ENCODE measurements at regions not wholly inside any gene's neighbourhood (a gene's known extent, or its start where the extent isn't known, plus 50 kb on each side); places are given as distances from the start of the nearest gene placed in this dataset.

GRCh38 chr10:71127773-71128172 lies 84.6 kb upstream of the UNC5B start:
- no peak for DNase-seq

- no peak for DNase-seq
Measured at GRCh38 chr10:71128311-71128980, 83.9 kb upstream of the UNC5B start.

- DNase-seq = no peak
Measured at GRCh38 chr10:71131096-71131495, 81.3 kb upstream of the UNC5B start.

- no peak for DNase-seq
Measured at GRCh38 chr10:71131508-71132088, 80.8 kb upstream of the UNC5B start.

- no peak for DNase-seq
Measured at GRCh38 chr10:71132321-71132810, 80.0 kb upstream of the UNC5B start.

- no peak for DNase-seq
Measured at GRCh38 chr10:71133710-71134686, 78.4 kb upstream of the UNC5B start.

- DNase-seq = no peak
Measured at GRCh38 chr10:71134732-71135211, 77.6 kb upstream of the UNC5B start.

GRCh38 chr10:71135236-71135635 lies 77.1 kb upstream of the UNC5B start:
- no peak for DNase-seq

- DNase-seq = no peak
Measured at GRCh38 chr10:71136036-71136721, 76.2 kb upstream of the UNC5B start.

GRCh38 chr10:71137701-71138100 lies 74.7 kb upstream of the UNC5B start:
- DNase-seq = no peak

- DNase-seq = no peak
Measured at GRCh38 chr10:71138166-71138830, 74.1 kb upstream of the UNC5B start.

- DNase-seq = no peak
Measured at GRCh38 chr10:71141528-71141927, 70.8 kb upstream of the UNC5B start.

GRCh38 chr10:71143170-71143569 lies 69.2 kb upstream of the UNC5B start:
- no peak for DNase-seq

GRCh38 chr10:71143610-71144009 lies 68.8 kb upstream of the UNC5B start:
- no peak for DNase-seq

- DNase-seq = no peak
Measured at GRCh38 chr10:71144824-71145223, 67.5 kb upstream of the UNC5B start.

- DNase-seq = no peak
Measured at GRCh38 chr10:71145352-71145945, 66.9 kb upstream of the UNC5B start.

- DNase-seq = no peak
Measured at GRCh38 chr10:71150796-71151195, 61.6 kb upstream of the UNC5B start.

GRCh38 chr10:71152043-71152442 lies 60.3 kb upstream of the UNC5B start:
- no peak for DNase-seq

- DNase-seq = no peak
Measured at GRCh38 chr10:71156436-71156835, 55.9 kb upstream of the UNC5B start.

GRCh38 chr10:71157435-71157834 lies 54.9 kb upstream of the UNC5B start:
- no peak for DNase-seq

GRCh38 chr10:71158251-71158650 lies 54.1 kb upstream of the UNC5B start:
- no peak for DNase-seq

GRCh38 chr10:71158902-71159301 lies 53.5 kb upstream of the UNC5B start:
- no peak for DNase-seq

All from activated CD4-positive, alpha-beta T cell treated with anti-CD3 and anti-CD28 coated beads, Interleukin-2, amount 50 U/mL, for 16 hours (primary cell).